GM12878 (cell line): ENCODE measurements at regions not wholly inside any gene's neighbourhood (a gene's known extent, or its start where the extent isn't known, plus 50 kb on each side); places are given as distances from the start of the nearest gene placed in this dataset.

Experiments used
- ATAC-seq: fragments of 200-7000 bp; cut with Tn5 transposase; 3 replicates; pipeline ENCODE4 v1.9.1; 2020; ENCODE audit warnings: mild to moderate bottlenecking, moderate library complexity
- BruUV-seq: library from RNA; stranded (reverse); fragments of 400-500 nt; replicated peaks from 2 replicates; lab custom pipeline; 2021; lab: Mats Ljungman, UMichigan
- CTCF ChIA-PET: fragments of 300-600 bp; sonication (Branson Sonifier 250); formaldehyde crosslinking; extraction: SDS; loops from one replicate; lab custom pipeline; 2021; ENCODE audit warnings: inconsistent platforms; lab: Yijun Ruan, JAX
- POLR2A ChIA-PET: fragments of 350-600 bp; formaldehyde crosslinking; extraction: SDS; loops from one replicate; lab custom pipeline; 2021; ENCODE audit warnings: inconsistent platforms; lab: Charles Lee
- RAD21 ChIA-PET: fragments of 300-600 bp; sonication (Branson Sonifier 250); formaldehyde crosslinking; loops from one replicate; lab custom pipeline; 2023; ENCODE audit warnings: antibody characterized with exemption; ENCODE audit not compliant: unreplicated experiment; lab: Charles Lee
- SMC1A ChIA-PET: fragments of 300-600 bp; sonication (Branson Sonifier 250); formaldehyde crosslinking; loops from one replicate; lab custom pipeline; 2023; ENCODE audit not compliant: unreplicated experiment, uncharacterized antibody; lab: Charles Lee
- DNase-seq: peaks from one replicate; pipeline ENCODE4 v3.0.0-alpha.2; 2011; ENCODE audit warnings: low read depth, low spot score
- FAIRE-seq: peaks from 3 replicates; lab custom pipeline; 2011; peaks lifted over from hg19 to GRCh38; lab: Jason Lieb, UNC
- H2AFZ ChIP-seq: 2 replicates; pipeline ENCODE4 v1.6.0; 2011; ENCODE audit warnings: low read depth, low read length, control low read depth; ENCODE audit not compliant: control insufficient read depth
- H3K27ac ChIP-seq: 2 replicates; pipeline ENCODE4 v1.5.1; 2011; ENCODE audit warnings: control low read depth; ENCODE audit not compliant: control insufficient read depth, insufficient read depth
- H3K27me3 ChIP-seq, 2 experiments: replicated peaks in 1 of 2; 2 replicates each; pipeline versions ENCODE4 v1.6.0 to v1.6.1; 2011; ENCODE audit warnings: low read length in 1 of 2; ENCODE audit not compliant: control insufficient read depth in 2 of 2, insufficient read depth in 2 of 2
- H3K36me3 ChIP-seq, 2 experiments: 2 replicates each; pipeline ENCODE4 v1.5.1; 2011; ENCODE audit warnings: low read length in 1 of 2; ENCODE audit not compliant: control insufficient read depth in 2 of 2, insufficient read depth in 2 of 2
- H3K4me1 ChIP-seq: 2 replicates; pipeline ENCODE4 v1.6.1; 2011; ENCODE audit warnings: mild to moderate bottlenecking, low read length, moderate library complexity, mixed read lengths; ENCODE audit not compliant: control insufficient read depth, insufficient read depth
- H3K4me2 ChIP-seq: 2 replicates; pipeline ENCODE4 v1.6.0; 2011; ENCODE audit warnings: control low read depth; ENCODE audit not compliant: control insufficient read depth, insufficient read depth
- H3K4me3 ChIP-seq: fragments of 200-600 bp; sonication (generic); 2 replicates; pipeline ENCODE4 v1.5.1; 2016
- H3K79me2 ChIP-seq: 2 replicates; pipeline ENCODE4 v1.6.0; 2011; ENCODE audit warnings: low read length; ENCODE audit not compliant: control insufficient read depth, insufficient read depth
- H3K9ac ChIP-seq: 2 replicates; pipeline ENCODE4 v1.8.0; 2011; ENCODE audit warnings: low read length, control low read depth, mixed read lengths; ENCODE audit not compliant: control insufficient read depth, insufficient read depth
- H3K9me3 ChIP-seq: replicated peaks from 3 replicates; pipeline ENCODE4 v1.5.1; 2011; ENCODE audit warnings: mild to moderate bottlenecking, low read length; ENCODE audit not compliant: control insufficient read depth, insufficient read depth
- H4K20me1 ChIP-seq: 2 replicates; pipeline ENCODE4 v1.6.0; 2011; ENCODE audit not compliant: control insufficient read depth, insufficient read depth
- CHD2 ChIP-seq: IDR thresholded peaks from 2 replicates; pipeline ENCODE4 v1.6.1; 2011; ENCODE audit warnings: low read depth, low read length, improper control_type of control experiment, borderline replicate concordance
- EED ChIP-seq: sonication (generic); IDR thresholded peaks from 2 replicates; pipeline ENCODE4 v1.6.1; 2016; ENCODE audit warnings: antibody characterized with exemption, low read depth
- EGR1 ChIP-seq, 2 experiments: IDR thresholded peaks; 1 replicate in 1 of 2; 2 replicates in 1 of 2; pipeline ENCODE4 v1.6.1; 2011 to 2012; ENCODE audit warnings: low read depth in 2 of 2, low read length in 2 of 2, borderline replicate concordance in 1 of 2, mild to moderate bottlenecking in 1 of 2, moderate library complexity in 1 of 2
- ESRRA ChIP-seq: IDR thresholded peaks from 2 replicates; pipeline ENCODE4 v1.6.1; 2012; ENCODE audit warnings: mild to moderate bottlenecking, low read length, improper control_type of control experiment
- HSF1 ChIP-seq: fragments of 150-350 bp; IDR thresholded peaks from 2 replicates; pipeline ENCODE4 v1.6.1; 2014; ENCODE audit warnings: mild to moderate bottlenecking, low read depth, low read length
- MTA3 ChIP-seq: IDR thresholded peaks from 2 replicates; pipeline ENCODE4 v1.6.1; 2012; ENCODE audit warnings: low read length, inconsistent platforms, borderline replicate concordance
- NR2C1 ChIP-seq: fragments of 450-650 bp; IDR thresholded peaks from 2 replicates; pipeline ENCODE4 v1.6.1; 2017; ENCODE audit warnings: antibody characterized with exemption, mild to moderate bottlenecking, moderate library complexity
- NR2C2 ChIP-seq: IDR thresholded peaks from 2 replicates; pipeline ENCODE4 v1.6.1; 2011; ENCODE audit warnings: borderline replicate concordance, low read depth; ENCODE audit not compliant: control insufficient read depth, insufficient read length
- RBBP5 ChIP-seq: fragments of 200-600 bp; sonication (generic); conservative IDR thresholded peaks from 2 replicates; pipeline ENCODE4 v1.6.1; 2016
- RFX5 ChIP-seq: IDR thresholded peaks from 2 replicates; pipeline ENCODE4 v1.6.1; 2011; ENCODE audit warnings: low read depth, low read length, improper control_type of control experiment
- SMC3 ChIP-seq: IDR thresholded peaks from 2 replicates; pipeline ENCODE4 v1.6.1; 2011; ENCODE audit warnings: low read length, improper control_type of control experiment, borderline replicate concordance
- TARDBP ChIP-seq: IDR thresholded peaks from 2 replicates; pipeline ENCODE4 v1.6.1; 2016; ENCODE audit warnings: borderline replicate concordance
- TBL1XR1 ChIP-seq: IDR thresholded peaks from 2 replicates; pipeline ENCODE4 v1.6.1; 2012; ENCODE audit warnings: low read depth, low read length, improper control_type of control experiment
- ZBTB4 ChIP-seq: fragments of 450-650 bp; formaldehyde crosslinking; IDR thresholded peaks from 2 replicates; pipeline ENCODE4 v1.4.0; 2022; ENCODE audit warnings: mild to moderate bottlenecking, moderate library complexity
- ZNF24 ChIP-seq: fragments of 450-650 bp; IDR thresholded peaks from 2 replicates; pipeline ENCODE4 v1.6.1; 2017; ENCODE audit warnings: antibody characterized with exemption, mild to moderate bottlenecking
- ZNF384 ChIP-seq: IDR thresholded peaks from 2 replicates; pipeline ENCODE4 v1.6.1; 2012; ENCODE audit warnings: low read depth, mild to moderate bottlenecking, low read length, improper control_type of control experiment, borderline replicate concordance
- ZNF592 ChIP-seq: fragments of 450-650 bp; IDR thresholded peaks from 2 replicates; pipeline ENCODE4 v1.6.1; 2017; ENCODE audit warnings: mild to moderate bottlenecking, moderate library complexity
- ZZZ3 ChIP-seq: IDR thresholded peaks from 2 replicates; pipeline ENCODE4 v1.6.1; 2011; ENCODE audit warnings: low read depth; ENCODE audit not compliant: control insufficient read depth, insufficient read length
- WGBS: methylation state at CpG from one replicate; pipeline ENCODE4 v1.1.6; 2016; ENCODE audit warnings: low lambda C conversion rate; ENCODE audit not compliant: insufficient replicate concordance, insufficient coverage; ENCODE audit errors: missing lambda C conversion rate; 5-methylcytosine and 5-hydroxymethylcytosine counted together
- in situ Hi-C: fragments of 300-500 bp; cut with MboI; formaldehyde crosslinking; loops from 9 replicates; pipeline ENCODE4 v1.14.3; 2018; ENCODE audit warnings: mixed read lengths
- intact Hi-C: fragments of 100-400 bp; cut with micrococcal nuclease; formaldehyde crosslinking; loops from one replicate; pipeline ENCODE4 v1.14.2; 2022; ENCODE audit not compliant: unreplicated experiment

GRCh38 chr7:14978687-14979086, 76.1 kb upstream of the DGKB start:
- WGBS, result 1% methylated on average over 3 of the region's 3 CpGs
- ATAC-seq (no peak), FAIRE-seq (no peak), DNase-seq (no peak)
- no TSS peak for BruUV-seq
- Histone ChIP-seq H3K4me2 (no peak overlapping the region), H2AFZ (no peak overlapping the region), H3K27ac (no peak overlapping the region), H3K9ac (no peak overlapping the region), H3K27me3 (no peaks in the 10 kb centered on the region), H3K4me1 (no peaks in the 10 kb centered on the region), H3K79me2 (no peaks in the 10 kb centered on the region), H3K36me3 (no peaks in the 10 kb centered on the region), H3K9me3 (no peaks in the 10 kb centered on the region), H3K4me3 (no peak overlapping the region), H4K20me1 (no peaks in the 10 kb centered on the region)
- CTCF ChIA-PET, result no interaction called here
- in situ Hi-C loops (no loop called here), intact Hi-C loops (no loop called here)
- POLR2A ChIA-PET, result no interaction called here
- SMC1A ChIA-PET, result interaction anchor here (0.6 kb wide), 1 partner anchor 1814 kb away, joined by 4 read pairs; no protein-coding TSS in a partner anchor
- RAD21 ChIA-PET, result no interaction called here
- TF ChIP-seq CHD2 (no peak), TBL1XR1 (no peak), ZNF384 (no peak), ZNF592 (no peak), MTA3 (no peak), RBBP5 (no peak), ESRRA (no peak), ZZZ3 (no peak), HSF1 (no peak), ZNF24 (no peak), EED (no peak), ZBTB4 (CRISPR knock-in tag) (no peak), EGR1 (IDR thresholded peaks at IDR 0.05; ENCODE audit: borderline replicate concordance in 1 of 2, low read depth in 2 of 2, low read length in 2 of 2) (no peak), RFX5 (no peak), SMC3 (no peak), TARDBP (no peak), NR2C2 (no peak), NR2C1 (no peak)
